ENCODE measurements at regions not wholly inside any gene's neighbourhood (a gene's known extent, or its start where the extent isn't known, plus 50 kb on each side); places are given as distances from the start of the nearest gene placed in this dataset.

- TF ChIP-seq CTCF (IDR thresholded peaks at IDR 0.05; ENCODE audit: borderline replicate concordance, extremely low read depth, low read length, poor library complexity, severe bottlenecking) = no peak
- TF ChIP-seq EZH2 (IDR thresholded peaks at IDR 0.05; ENCODE audit: borderline replicate concordance, low read depth, low read length, severe bottlenecking) = no peak
Measured at GRCh38 chr1:238360474-238360873, 469.8 kb upstream of the ZP4 start.

Measured in DND-41 (cell line).